Right lobe of liver (tissue), 4 donors: ENCODE measurements at regions not wholly inside any gene's neighbourhood (a gene's known extent, or its start where the extent isn't known, plus 50 kb on each side); places are given as distances from the start of the nearest gene placed in this dataset.

Source experiments
- POLR2A ChIP-seq: fragments of 450-650 bp; IDR thresholded peaks from one replicate; pipeline ENCODE4 v1.6.1; 2017; ENCODE audit warnings: antibody characterized with exemption, mild to moderate bottlenecking
- TF ChIP-seq, protein P1 (sequence below), 4 donors: fragments of 200-600 bp in 3 of 4; fragments of 450-650 bp in 1 of 4; IDR thresholded peaks; one replicate each; pipeline versions ENCODE4 v1.5.1 to v1.8.0; 2016 to 2022; ENCODE audit warnings: antibody characterized with exemption in 4 of 4, mild to moderate bottlenecking in 2 of 4
- donor health status: DM: no; HTN: no; CAD: no.
- donor health status: DM: no; HTN: no; CAD: no.
- donor health status: DM: no; HTN: yes; CAD: no.

DNA sequence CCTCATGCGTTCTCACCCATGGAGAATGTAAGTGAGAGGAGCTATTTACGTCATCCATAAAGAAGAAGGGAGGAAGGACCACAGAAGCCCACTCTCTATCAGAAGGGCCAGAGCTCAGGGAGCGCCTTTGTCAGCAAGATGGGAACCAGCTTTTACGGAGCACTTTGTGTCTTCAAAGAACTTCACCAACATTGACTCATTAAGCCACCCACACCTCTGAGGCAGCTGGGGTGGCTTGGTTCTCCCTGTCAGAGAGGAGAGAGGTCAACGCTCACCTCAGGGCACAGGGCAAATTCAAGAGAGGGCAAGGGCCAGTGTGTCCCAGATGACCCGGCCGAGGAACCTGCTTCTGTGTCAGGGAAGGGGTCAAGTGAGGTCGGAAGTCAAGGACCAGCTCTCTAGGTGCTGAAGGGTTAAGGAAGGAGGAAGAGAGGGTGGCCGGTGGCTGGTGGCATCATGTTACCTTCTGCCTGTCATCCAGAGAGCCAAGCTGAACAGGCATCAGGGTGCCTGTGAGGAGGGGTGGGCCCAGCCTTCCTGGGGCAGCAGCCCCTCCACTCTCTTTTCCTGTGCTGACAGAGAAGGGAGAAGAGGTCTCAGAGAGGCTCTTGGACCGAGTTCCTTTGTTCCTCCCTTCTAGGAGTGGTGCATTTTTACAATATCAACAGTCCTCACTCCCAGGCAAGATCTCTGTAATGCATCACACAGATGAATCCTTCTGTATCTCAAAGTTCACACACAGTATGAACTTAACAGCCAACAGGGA lies 109.0 kb downstream of the ETS2 start:
- TF ChIP-seq, protein P1, sequence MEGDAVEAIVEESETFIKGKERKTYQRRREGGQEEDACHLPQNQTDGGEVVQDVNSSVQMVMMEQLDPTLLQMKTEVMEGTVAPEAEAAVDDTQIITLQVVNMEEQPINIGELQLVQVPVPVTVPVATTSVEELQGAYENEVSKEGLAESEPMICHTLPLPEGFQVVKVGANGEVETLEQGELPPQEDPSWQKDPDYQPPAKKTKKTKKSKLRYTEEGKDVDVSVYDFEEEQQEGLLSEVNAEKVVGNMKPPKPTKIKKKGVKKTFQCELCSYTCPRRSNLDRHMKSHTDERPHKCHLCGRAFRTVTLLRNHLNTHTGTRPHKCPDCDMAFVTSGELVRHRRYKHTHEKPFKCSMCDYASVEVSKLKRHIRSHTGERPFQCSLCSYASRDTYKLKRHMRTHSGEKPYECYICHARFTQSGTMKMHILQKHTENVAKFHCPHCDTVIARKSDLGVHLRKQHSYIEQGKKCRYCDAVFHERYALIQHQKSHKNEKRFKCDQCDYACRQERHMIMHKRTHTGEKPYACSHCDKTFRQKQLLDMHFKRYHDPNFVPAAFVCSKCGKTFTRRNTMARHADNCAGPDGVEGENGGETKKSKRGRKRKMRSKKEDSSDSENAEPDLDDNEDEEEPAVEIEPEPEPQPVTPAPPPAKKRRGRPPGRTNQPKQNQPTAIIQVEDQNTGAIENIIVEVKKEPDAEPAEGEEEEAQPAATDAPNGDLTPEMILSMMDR (IDR thresholded peaks at IDR 0.05): no peak
- peak; percentile 6 for TF ChIP-seq POLR2A
